Neural crest cell (in vitro differentiated cells): ENCODE measurements at regions not wholly inside any gene's neighbourhood (a gene's known extent, or its start where the extent isn't known, plus 50 kb on each side); places are given as distances from the start of the nearest gene placed in this dataset.
"Not testable (repeated sequence)": the region's sequence is repeated elsewhere in the genome, so short reads cannot be mapped to it uniquely, and the experiment has no call there.

Experiments
- DNase-seq: peaks from one replicate; pipeline ENCODE4 v3.0.0; 2021; ENCODE audit warnings: low read depth, mixed read lengths, low spot score
- H3K27ac Mint-ChIP-seq: one replicate; pipeline ENCODE4 v1.8.0; 2021; ENCODE audit warnings: mild to moderate bottlenecking, mixed read lengths; ENCODE audit not compliant: unreplicated experiment
- H3K27me3 Mint-ChIP-seq: 2 replicates; pipeline ENCODE4 v1.8.0; 2021; ENCODE audit warnings: low read depth, mild to moderate bottlenecking, mixed read lengths
- H3K36me3 Mint-ChIP-seq: 2 replicates; pipeline ENCODE4 v1.8.0; 2021; ENCODE audit warnings: low read depth, mild to moderate bottlenecking, mixed read lengths
- H3K4me1 Mint-ChIP-seq: 2 replicates; pipeline ENCODE4 v1.8.0; 2021; ENCODE audit warnings: mixed read lengths
- H3K4me3 Mint-ChIP-seq: one replicate; pipeline ENCODE4 v1.8.0; 2021; ENCODE audit warnings: mild to moderate bottlenecking, mixed read lengths
- H3K9me3 Mint-ChIP-seq: 2 replicates; pipeline ENCODE4 v1.8.0; 2021; ENCODE audit warnings: mixed read lengths
- TF ChIP-seq, protein P1 (sequence below): fragments of 200-600 bp; sonication (generic); conservative IDR thresholded peaks from 2 replicates; pipeline ENCODE4 v1.5.0; 2021; ENCODE audit warnings: antibody characterized with exemption, mild to moderate bottlenecking

DNA sequence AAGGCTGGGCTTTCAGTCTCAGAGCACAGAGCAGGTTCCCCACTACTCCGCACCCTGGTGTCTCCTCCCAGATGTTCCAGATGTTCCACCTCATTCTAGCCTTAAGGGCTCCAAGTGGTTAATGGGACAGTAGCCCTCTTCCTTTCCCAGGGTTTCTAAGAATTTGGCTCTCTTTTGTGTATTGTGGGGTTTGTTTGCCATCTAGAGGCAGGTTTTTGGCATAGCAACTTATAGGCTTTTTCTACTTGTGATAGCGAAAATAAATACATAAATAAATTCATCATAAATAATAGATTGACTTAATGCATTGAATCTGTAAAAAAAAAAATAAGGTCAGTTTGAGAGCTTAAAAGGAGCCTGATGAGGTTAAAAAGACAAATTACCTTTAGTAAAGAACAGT, 86.1 kb upstream of the XKR3 start:
- H3K9me3 Mint-ChIP-seq, H3K36me3 Mint-ChIP-seq, H3K4me3 Mint-ChIP-seq, H3K4me1 Mint-ChIP-seq, DNase-seq, H3K27ac Mint-ChIP-seq: not testable (repeated sequence)
- TF ChIP-seq, protein P1, sequence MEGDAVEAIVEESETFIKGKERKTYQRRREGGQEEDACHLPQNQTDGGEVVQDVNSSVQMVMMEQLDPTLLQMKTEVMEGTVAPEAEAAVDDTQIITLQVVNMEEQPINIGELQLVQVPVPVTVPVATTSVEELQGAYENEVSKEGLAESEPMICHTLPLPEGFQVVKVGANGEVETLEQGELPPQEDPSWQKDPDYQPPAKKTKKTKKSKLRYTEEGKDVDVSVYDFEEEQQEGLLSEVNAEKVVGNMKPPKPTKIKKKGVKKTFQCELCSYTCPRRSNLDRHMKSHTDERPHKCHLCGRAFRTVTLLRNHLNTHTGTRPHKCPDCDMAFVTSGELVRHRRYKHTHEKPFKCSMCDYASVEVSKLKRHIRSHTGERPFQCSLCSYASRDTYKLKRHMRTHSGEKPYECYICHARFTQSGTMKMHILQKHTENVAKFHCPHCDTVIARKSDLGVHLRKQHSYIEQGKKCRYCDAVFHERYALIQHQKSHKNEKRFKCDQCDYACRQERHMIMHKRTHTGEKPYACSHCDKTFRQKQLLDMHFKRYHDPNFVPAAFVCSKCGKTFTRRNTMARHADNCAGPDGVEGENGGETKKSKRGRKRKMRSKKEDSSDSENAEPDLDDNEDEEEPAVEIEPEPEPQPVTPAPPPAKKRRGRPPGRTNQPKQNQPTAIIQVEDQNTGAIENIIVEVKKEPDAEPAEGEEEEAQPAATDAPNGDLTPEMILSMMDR, result peak; percentile 54
- peaks cover 43% of the 10 kb centered on the region for H3K27me3 Mint-ChIP-seq

DNA sequence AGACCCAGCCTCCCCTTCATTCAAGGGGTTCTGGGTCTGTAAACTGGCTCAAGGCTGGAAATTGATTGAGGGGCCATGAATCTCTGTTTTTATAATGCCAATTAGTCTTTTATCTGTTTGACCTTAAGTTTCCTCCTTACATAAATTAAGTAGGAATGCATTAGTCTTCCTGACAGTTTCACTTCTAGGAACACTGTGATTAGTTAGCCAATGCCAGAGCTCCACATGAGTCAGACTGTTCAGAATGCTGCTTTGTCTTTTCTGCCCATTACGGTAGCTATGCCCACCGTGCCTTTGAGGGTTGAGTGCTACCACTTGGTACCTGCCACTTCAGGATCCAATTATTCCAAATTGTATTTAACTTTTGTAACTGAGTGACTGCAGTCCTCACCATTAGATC, 76.8 kb upstream of the XKR3 start:
- H3K27ac Mint-ChIP-seq, result peak overlapping the region; percentile 27
- not testable (repeated sequence) for DNase-seq, H3K4me3 Mint-ChIP-seq, H3K9me3 Mint-ChIP-seq, H3K4me1 Mint-ChIP-seq, H3K36me3 Mint-ChIP-seq, H3K27me3 Mint-ChIP-seq

DNA sequence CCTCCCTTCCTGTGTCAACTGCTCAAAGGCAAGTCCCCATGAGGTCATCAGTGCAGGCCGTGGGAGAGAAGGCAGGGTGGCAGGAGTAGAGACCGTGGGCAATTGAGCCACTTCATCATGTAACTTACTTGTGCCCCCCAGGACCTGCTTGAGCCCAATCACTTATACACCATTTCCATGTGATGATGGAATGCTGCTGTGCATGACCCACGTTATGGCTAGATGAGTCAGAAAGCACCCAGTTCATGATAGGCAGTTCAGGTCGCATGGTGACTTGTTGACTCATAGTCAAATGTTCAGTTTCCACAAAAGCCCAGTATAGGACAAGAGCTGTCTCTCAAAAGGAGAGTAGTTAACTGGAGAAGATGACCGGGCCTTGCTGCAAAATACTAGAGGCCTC, 76.4 kb upstream of the XKR3 start:
- DNase-seq, H3K4me3 Mint-ChIP-seq, H3K27me3 Mint-ChIP-seq, H3K27ac Mint-ChIP-seq, H3K4me1 Mint-ChIP-seq, H3K9me3 Mint-ChIP-seq, H3K36me3 Mint-ChIP-seq: not testable (repeated sequence)

DNA sequence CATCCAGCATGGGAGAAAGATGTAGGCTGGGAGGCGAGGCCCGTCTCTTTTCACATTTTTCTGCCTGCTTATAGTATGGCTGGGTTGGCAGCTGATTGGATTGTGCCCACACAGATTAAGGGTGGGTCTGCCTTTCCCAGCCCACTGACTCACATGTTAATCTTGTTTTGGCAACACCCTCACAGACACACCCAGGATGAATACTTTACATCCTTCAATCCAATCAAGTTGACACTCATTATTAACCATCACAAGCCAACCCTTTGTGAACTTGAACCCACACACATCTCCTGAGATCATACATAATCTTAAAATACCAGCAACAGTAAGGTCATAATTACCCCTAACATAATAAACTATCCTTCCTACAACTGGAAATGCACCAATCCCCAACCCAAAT, 74.1 kb upstream of the XKR3 start:
- H3K4me1 Mint-ChIP-seq, DNase-seq, H3K9me3 Mint-ChIP-seq, H3K36me3 Mint-ChIP-seq, H3K4me3 Mint-ChIP-seq, H3K27ac Mint-ChIP-seq, H3K27me3 Mint-ChIP-seq: not testable (repeated sequence)

DNA sequence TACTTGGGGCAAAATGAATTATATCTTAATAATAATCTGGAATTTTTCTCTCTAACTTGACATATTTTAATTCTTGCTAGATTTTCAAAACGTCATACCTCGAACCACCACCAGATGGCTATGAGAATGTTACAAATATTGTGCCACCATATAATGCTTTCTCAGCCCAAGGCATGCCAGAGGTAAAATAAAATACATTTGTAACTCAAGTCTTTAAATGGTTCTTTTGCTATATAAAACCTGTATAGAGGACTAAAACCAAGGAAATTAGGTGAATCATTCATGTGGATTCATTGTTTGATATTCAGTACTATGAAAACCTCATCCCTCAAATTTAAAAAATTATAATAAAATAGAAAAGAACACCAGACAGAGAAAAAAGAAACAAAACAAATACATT, 72.2 kb upstream of the XKR3 start:
- not testable (repeated sequence) for H3K4me1 Mint-ChIP-seq, H3K27me3 Mint-ChIP-seq, H3K9me3 Mint-ChIP-seq, DNase-seq, H3K36me3 Mint-ChIP-seq, H3K27ac Mint-ChIP-seq, H3K4me3 Mint-ChIP-seq
- TF ChIP-seq, protein P1, result peak; percentile 42

DNA sequence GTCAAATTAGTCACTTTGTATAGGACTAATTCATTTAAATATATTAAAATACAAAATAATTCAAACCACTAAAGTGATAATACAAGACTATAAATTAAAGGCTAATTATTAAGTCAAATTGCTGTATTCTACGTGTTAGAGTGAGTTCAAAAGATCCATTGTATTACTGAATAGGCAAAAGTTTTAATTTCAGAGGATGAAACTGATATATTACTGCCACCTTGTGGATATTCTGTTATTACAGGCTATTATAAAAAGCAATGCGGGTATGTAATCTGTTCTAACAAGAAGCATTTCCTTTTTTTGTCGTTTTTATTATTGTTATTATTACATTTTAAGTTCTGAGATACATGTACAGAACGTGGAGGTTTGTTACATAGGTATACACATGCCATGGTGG, 66.7 kb upstream of the XKR3 start:
- not testable (repeated sequence) for H3K27me3 Mint-ChIP-seq, H3K27ac Mint-ChIP-seq, H3K4me3 Mint-ChIP-seq, H3K36me3 Mint-ChIP-seq, H3K9me3 Mint-ChIP-seq, H3K4me1 Mint-ChIP-seq, DNase-seq
- TF ChIP-seq, protein P1, result peak; percentile 64

DNA sequence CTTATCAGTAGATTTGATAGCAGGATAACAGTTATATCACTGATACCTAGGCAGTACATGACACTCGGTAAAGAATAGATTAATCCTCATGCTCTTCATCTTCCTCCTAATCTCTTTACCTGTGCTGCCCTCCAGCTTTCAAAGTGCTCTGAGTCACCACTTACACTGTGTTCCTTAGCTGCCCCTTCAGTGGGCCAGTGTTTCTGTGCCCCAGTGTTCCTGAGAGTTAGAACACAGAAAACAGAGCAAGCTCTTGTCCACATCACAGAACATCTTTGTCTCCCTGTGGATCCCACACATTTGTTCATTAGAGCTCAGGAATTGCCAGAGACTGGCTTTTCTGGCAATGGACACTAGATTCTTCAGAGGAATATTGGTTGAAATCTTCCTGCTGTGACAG, 51.1 kb upstream of the XKR3 start:
- not testable (repeated sequence) for DNase-seq, H3K9me3 Mint-ChIP-seq, H3K27ac Mint-ChIP-seq, H3K4me3 Mint-ChIP-seq, H3K27me3 Mint-ChIP-seq, H3K36me3 Mint-ChIP-seq, H3K4me1 Mint-ChIP-seq
